HG02642 (cell line): ENCODE measurements at regions not wholly inside any gene's neighbourhood (a gene's known extent, or its start where the extent isn't known, plus 50 kb on each side); places are given as distances from the start of the nearest gene placed in this dataset.

Source experiments
- ATAC-seq: cut with Tn5 transposase; IDR thresholded peaks from one replicate; pipeline ENCODE4 v1.9.1; 2021; ENCODE audit warnings: mild to moderate bottlenecking; ENCODE audit not compliant: unreplicated experiment, poor library complexity

DNA sequence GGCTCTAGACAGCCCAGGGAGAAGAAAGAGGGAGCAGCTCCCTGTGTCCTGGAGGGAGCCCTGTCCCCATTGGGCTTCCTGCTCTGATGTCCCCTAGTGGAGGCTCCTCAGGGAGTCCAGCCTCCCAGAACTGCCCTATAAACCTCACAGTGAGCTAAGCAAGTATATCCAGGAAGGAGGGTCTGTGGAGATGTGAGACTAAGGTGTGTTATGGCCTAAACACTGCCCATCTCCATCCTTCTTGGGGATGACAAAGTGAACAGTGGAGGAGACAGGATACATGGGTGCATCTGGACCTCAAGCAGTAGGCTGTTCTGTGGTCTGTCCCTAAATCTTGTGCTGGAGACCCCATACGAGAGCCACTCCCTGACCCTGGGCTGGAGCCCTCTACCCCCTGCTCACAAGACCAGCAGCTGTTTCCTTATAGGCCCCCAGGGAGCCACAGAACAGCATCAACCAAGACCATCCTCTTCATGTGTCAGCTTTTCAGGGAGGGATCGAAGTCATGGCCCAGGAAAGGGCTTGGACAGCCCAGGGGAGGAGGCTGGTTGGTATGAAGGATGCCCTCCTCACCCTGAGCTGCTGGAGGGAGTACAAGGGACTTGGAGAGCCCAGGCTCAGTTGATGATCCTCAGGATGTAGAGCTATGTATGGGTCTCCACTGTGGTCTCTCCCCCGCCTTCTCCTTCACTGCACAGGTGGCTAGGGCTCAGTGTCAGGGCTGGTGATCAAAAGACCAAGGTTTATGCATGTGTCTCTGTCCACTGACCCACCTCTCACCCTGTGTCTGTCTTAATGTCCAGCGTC is 49.7 kb upstream of the TOP3B start:
- ATAC-seq, result no peak
